ENCODE measurements at regions not wholly inside any gene's neighbourhood (a gene's known extent, or its start where the extent isn't known, plus 50 kb on each side); places are given as distances from the start of the nearest gene placed in this dataset.

- Histone ChIP-seq H2BK12ac (ENCODE audit: low read length) (no peak overlapping the region), H3K4me3 (ENCODE audit: low read depth, low read length) (no peak overlapping the region), H3K4me1 (ENCODE audit: control insufficient read depth in 1 of 2, insufficient read depth in 2 of 2, low read length in 2 of 2) (no peaks in the 10 kb centered on the region), H3K4ac (ENCODE audit: low read depth, low read length) (no peak overlapping the region), H2BK120ac (ENCODE audit: insufficient read depth, low read length, poor library complexity) (no peak overlapping the region), H3K4me2 (ENCODE audit: low read length) (no peak overlapping the region), H3K27ac (ENCODE audit: low read depth, low read length) (no peak overlapping the region), H2AFZ (ENCODE audit: insufficient read depth, low read length, poor library complexity) (no peak overlapping the region), H3K36me3 (ENCODE audit: control insufficient read depth in 1 of 2, insufficient read depth in 2 of 2, low read length in 2 of 2) (no peaks in the 10 kb centered on the region), H3K79me1 (ENCODE audit: low read length) (no peaks in the 10 kb centered on the region), H3K23ac (ENCODE audit: low read length) (no peak overlapping the region), H3K9me3 (ENCODE audit: insufficient read depth, low read depth, low read length) (no peaks in the 10 kb centered on the region), H4K91ac (ENCODE audit: low read depth, low read length) (no peak overlapping the region), H4K8ac (ENCODE audit: low read depth, low read length) (no peak overlapping the region), H3K79me2 (ENCODE audit: control insufficient read depth, insufficient read depth, low read length, poor library complexity) (no peaks in the 10 kb centered on the region), H3K9ac (ENCODE audit: low read length) (no peak overlapping the region), H3K27me3 (ENCODE audit: insufficient read depth, low read length) (no peaks in the 10 kb centered on the region), H3K14ac (ENCODE audit: low read length) (no peak overlapping the region), H2AK5ac (ENCODE audit: low read length) (no peak overlapping the region), H2BK5ac (ENCODE audit: low read depth, low read length, poor library complexity) (no peak overlapping the region), H3K18ac (ENCODE audit: low read length) (no peak overlapping the region), H4K12ac (ENCODE audit: low read depth, low read length) (no peak overlapping the region)
- WGBS (ENCODE audit: extremely low coverage, insufficient coverage, insufficient read length) = no CpG with 5 or more reads among the region's 1 CpG
- no peak for DNase-seq
Measured at GRCh38 chr1:106756752-106757151, 299.7 kb upstream of the PRMT6 start.

GRCh38 chr1:106768077-106768476, 288.4 kb upstream of the PRMT6 start:
- H3K4me2 ChIP-seq (ENCODE audit: low read length) = no peak overlapping the region
- WGBS (ENCODE audit: extremely low coverage, insufficient coverage, insufficient read length) = no CpG with 5 or more reads among the region's 2 CpGs
- H3K9ac ChIP-seq (ENCODE audit: low read length) = no peak overlapping the region
- H3K18ac ChIP-seq (ENCODE audit: low read length) = no peak overlapping the region
- H2AFZ ChIP-seq (ENCODE audit: insufficient read depth, low read length, poor library complexity) = no peak overlapping the region
- no peaks in the 10 kb centered on the region for H3K9me3 ChIP-seq (ENCODE audit: insufficient read depth, low read depth, low read length)
- no peak overlapping the region for H4K8ac ChIP-seq (ENCODE audit: low read depth, low read length)
- H3K27ac ChIP-seq (ENCODE audit: low read depth, low read length) = no peak overlapping the region
- H3K14ac ChIP-seq (ENCODE audit: low read length) = no peak overlapping the region
- no peak overlapping the region for H4K91ac ChIP-seq (ENCODE audit: low read depth, low read length)
- no peaks in the 10 kb centered on the region for H3K27me3 ChIP-seq (ENCODE audit: insufficient read depth, low read length)
- no peaks in the 10 kb centered on the region for H3K79me2 ChIP-seq (ENCODE audit: control insufficient read depth, insufficient read depth, low read length, poor library complexity)
- no peak overlapping the region for H2BK5ac ChIP-seq (ENCODE audit: low read depth, low read length, poor library complexity)
- no peaks in the 10 kb centered on the region for H3K36me3 ChIP-seq (ENCODE audit: control insufficient read depth in 1 of 2, insufficient read depth in 2 of 2, low read length in 2 of 2)
- H4K12ac ChIP-seq (ENCODE audit: low read depth, low read length) = no peak overlapping the region
- H3K79me1 ChIP-seq (ENCODE audit: low read length) = no peaks in the 10 kb centered on the region
- no peak overlapping the region for H2AK5ac ChIP-seq (ENCODE audit: low read length)
- no peak for DNase-seq
- H3K23ac ChIP-seq (ENCODE audit: low read length) = no peak overlapping the region
- H3K4ac ChIP-seq (ENCODE audit: low read depth, low read length) = no peak overlapping the region
- H3K4me1 ChIP-seq (ENCODE audit: control insufficient read depth in 1 of 2, insufficient read depth in 2 of 2, low read length in 2 of 2) = no peaks in the 10 kb centered on the region
- no peak overlapping the region for H2BK12ac ChIP-seq (ENCODE audit: low read length)
- H2BK120ac ChIP-seq (ENCODE audit: insufficient read depth, low read length, poor library complexity) = no peak overlapping the region
- no peak overlapping the region for H3K4me3 ChIP-seq (ENCODE audit: low read depth, low read length)

GRCh38 chr1:106768501-106768900, 288.0 kb upstream of the PRMT6 start:
- H4K12ac ChIP-seq (ENCODE audit: low read depth, low read length) = no peak overlapping the region
- H4K8ac ChIP-seq (ENCODE audit: low read depth, low read length) = no peak overlapping the region
- H3K14ac ChIP-seq (ENCODE audit: low read length) = no peak overlapping the region
- no peaks in the 10 kb centered on the region for H3K79me2 ChIP-seq (ENCODE audit: control insufficient read depth, insufficient read depth, low read length, poor library complexity)
- no peak overlapping the region for H2BK12ac ChIP-seq (ENCODE audit: low read length)
- H4K91ac ChIP-seq (ENCODE audit: low read depth, low read length) = no peak overlapping the region
- H3K9ac ChIP-seq (ENCODE audit: low read length) = no peak overlapping the region
- no CpG with 5 or more reads among the region's 2 CpGs for WGBS (ENCODE audit: extremely low coverage, insufficient coverage, insufficient read length)
- H3K4me2 ChIP-seq (ENCODE audit: low read length) = no peak overlapping the region
- H2BK5ac ChIP-seq (ENCODE audit: low read depth, low read length, poor library complexity) = no peak overlapping the region
- peaks cover 4% of the 10 kb centered on the region for H3K9me3 ChIP-seq (ENCODE audit: insufficient read depth, low read depth, low read length)
- no peak overlapping the region for H2AFZ ChIP-seq (ENCODE audit: insufficient read depth, low read length, poor library complexity)
- H3K23ac ChIP-seq (ENCODE audit: low read length) = no peak overlapping the region
- H3K36me3 ChIP-seq (ENCODE audit: control insufficient read depth in 1 of 2, insufficient read depth in 2 of 2, low read length in 2 of 2) = no peaks in the 10 kb centered on the region
- H3K4me1 ChIP-seq (ENCODE audit: control insufficient read depth in 1 of 2, insufficient read depth in 2 of 2, low read length in 2 of 2) = no peaks in the 10 kb centered on the region
- no peak overlapping the region for H3K27ac ChIP-seq (ENCODE audit: low read depth, low read length)
- no peak overlapping the region for H2AK5ac ChIP-seq (ENCODE audit: low read length)
- no peak overlapping the region for H3K4me3 ChIP-seq (ENCODE audit: low read depth, low read length)
- H3K27me3 ChIP-seq (ENCODE audit: insufficient read depth, low read length) = no peaks in the 10 kb centered on the region
- H3K4ac ChIP-seq (ENCODE audit: low read depth, low read length) = no peak overlapping the region
- H3K18ac ChIP-seq (ENCODE audit: low read length) = no peak overlapping the region
- H3K79me1 ChIP-seq (ENCODE audit: low read length) = no peaks in the 10 kb centered on the region
- DNase-seq = peak in 1 of 2 donors; percentile 62
- H2BK120ac ChIP-seq (ENCODE audit: insufficient read depth, low read length, poor library complexity) = no peak overlapping the region

GRCh38 chr1:106773206-106773605, 283.3 kb upstream of the PRMT6 start:
- no peak for DNase-seq
- H3K4ac ChIP-seq (ENCODE audit: low read depth, low read length) = no peak overlapping the region
- H3K18ac ChIP-seq (ENCODE audit: low read length) = no peak overlapping the region
- no peak overlapping the region for H3K9ac ChIP-seq (ENCODE audit: low read length)
- H3K4me3 ChIP-seq (ENCODE audit: low read depth, low read length) = peak overlapping the region; percentile 11
- H3K79me2 ChIP-seq (ENCODE audit: control insufficient read depth, insufficient read depth, low read length, poor library complexity) = no peaks in the 10 kb centered on the region
- no peak overlapping the region for H2BK12ac ChIP-seq (ENCODE audit: low read length)
- H3K27me3 ChIP-seq (ENCODE audit: insufficient read depth, low read length) = no peaks in the 10 kb centered on the region
- no peak overlapping the region for H2BK120ac ChIP-seq (ENCODE audit: insufficient read depth, low read length, poor library complexity)
- peaks cover 4% of the 10 kb centered on the region for H3K9me3 ChIP-seq (ENCODE audit: insufficient read depth, low read depth, low read length)
- H4K91ac ChIP-seq (ENCODE audit: low read depth, low read length) = no peak overlapping the region
- H3K79me1 ChIP-seq (ENCODE audit: low read length) = no peaks in the 10 kb centered on the region
- WGBS (ENCODE audit: extremely low coverage, insufficient coverage, insufficient read length) = no CpG with 5 or more reads among the region's 2 CpGs
- no peak overlapping the region for H3K14ac ChIP-seq (ENCODE audit: low read length)
- no peak overlapping the region for H3K4me2 ChIP-seq (ENCODE audit: low read length)
- H2AFZ ChIP-seq (ENCODE audit: insufficient read depth, low read length, poor library complexity) = no peak overlapping the region
- no peak overlapping the region for H3K23ac ChIP-seq (ENCODE audit: low read length)
- no peak overlapping the region for H3K27ac ChIP-seq (ENCODE audit: low read depth, low read length)
- no peak overlapping the region for H4K8ac ChIP-seq (ENCODE audit: low read depth, low read length)
- H3K36me3 ChIP-seq (ENCODE audit: control insufficient read depth in 1 of 2, insufficient read depth in 2 of 2, low read length in 2 of 2) = no peaks in the 10 kb centered on the region
- H2BK5ac ChIP-seq (ENCODE audit: low read depth, low read length, poor library complexity) = no peak overlapping the region
- no peak overlapping the region for H4K12ac ChIP-seq (ENCODE audit: low read depth, low read length)
- no peaks in the 10 kb centered on the region for H3K4me1 ChIP-seq (ENCODE audit: control insufficient read depth in 1 of 2, insufficient read depth in 2 of 2, low read length in 2 of 2)
- H2AK5ac ChIP-seq (ENCODE audit: low read length) = no peak overlapping the region

All from trophoblast cell (in vitro differentiated cells and primary cell).